ENCODE measurements at regions not wholly inside any gene's neighbourhood (a gene's known extent, or its start where the extent isn't known, plus 50 kb on each side); places are given as distances from the start of the nearest gene placed in this dataset.

DNA sequence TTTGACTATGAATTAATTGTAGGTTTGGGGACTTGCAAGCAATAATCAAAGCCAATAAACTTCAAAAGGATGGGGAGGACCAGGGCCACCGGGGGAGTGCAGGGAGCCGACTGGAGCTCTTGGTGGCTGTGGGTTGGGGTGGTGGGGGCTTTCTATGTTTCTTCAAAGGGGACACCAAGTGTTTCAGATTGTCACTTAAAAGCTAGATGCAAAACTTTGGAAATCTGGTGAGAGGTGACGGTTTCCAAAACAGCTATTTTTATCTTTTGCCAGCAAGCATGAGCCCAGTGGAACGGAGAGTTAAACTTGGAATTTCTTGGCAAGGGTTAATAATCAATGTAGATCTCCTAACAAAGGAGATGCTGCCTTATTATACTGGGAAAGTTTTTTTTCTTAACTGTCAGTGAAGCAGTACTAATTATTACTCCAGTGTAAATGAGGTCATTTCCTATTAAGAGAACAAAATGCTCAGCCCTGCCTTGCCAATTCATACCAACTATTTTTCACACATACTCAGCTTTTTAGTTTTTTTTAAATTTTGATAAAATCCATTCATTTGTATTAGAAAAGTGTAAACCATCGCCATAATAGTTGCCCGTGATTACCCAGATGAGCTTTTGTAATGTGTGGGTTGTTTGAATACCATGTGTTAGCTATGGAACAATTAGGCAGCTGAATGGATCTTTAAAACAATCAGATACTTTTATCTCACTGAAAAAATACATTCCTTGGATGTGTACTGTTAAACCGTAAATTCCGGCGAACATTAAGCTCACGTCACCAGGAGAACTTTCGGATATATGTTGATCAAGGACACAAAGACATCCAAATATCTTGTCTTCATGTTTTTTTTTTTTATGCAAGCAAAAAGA lies 95.9 kb upstream of the ZNF536 start:
- DNase-seq (ENCODE audit: low spot score in 2 of 2), result no peak
- no peak overlapping the region for H3K4me3 ChIP-seq

DNA sequence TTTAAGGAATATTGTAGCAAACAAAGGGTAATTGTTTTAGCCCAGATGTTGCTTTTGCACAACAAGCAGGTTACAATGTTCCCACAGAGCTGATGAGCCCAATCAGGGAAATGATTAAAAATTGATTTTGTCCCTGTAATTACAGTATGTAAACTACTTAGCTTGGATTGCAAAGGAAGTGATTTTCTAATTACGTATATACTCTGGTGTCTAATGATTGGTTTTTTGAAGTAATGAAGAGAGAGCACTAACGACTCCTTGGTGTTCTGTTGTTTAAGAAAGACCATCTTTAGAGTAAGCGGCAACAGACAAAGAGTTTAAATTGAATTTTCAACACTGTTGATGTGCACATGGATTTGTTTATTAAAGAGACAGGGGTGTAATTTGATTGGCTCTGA lies 95.3 kb upstream of the ZNF536 start:
- H3K4me3 ChIP-seq, result no peak overlapping the region
- intact Hi-C loops (cut with DNase I; ENCODE audit: low total_unique reads), result no loop called here
- TF ChIP-seq, protein P1, sequence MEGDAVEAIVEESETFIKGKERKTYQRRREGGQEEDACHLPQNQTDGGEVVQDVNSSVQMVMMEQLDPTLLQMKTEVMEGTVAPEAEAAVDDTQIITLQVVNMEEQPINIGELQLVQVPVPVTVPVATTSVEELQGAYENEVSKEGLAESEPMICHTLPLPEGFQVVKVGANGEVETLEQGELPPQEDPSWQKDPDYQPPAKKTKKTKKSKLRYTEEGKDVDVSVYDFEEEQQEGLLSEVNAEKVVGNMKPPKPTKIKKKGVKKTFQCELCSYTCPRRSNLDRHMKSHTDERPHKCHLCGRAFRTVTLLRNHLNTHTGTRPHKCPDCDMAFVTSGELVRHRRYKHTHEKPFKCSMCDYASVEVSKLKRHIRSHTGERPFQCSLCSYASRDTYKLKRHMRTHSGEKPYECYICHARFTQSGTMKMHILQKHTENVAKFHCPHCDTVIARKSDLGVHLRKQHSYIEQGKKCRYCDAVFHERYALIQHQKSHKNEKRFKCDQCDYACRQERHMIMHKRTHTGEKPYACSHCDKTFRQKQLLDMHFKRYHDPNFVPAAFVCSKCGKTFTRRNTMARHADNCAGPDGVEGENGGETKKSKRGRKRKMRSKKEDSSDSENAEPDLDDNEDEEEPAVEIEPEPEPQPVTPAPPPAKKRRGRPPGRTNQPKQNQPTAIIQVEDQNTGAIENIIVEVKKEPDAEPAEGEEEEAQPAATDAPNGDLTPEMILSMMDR (IDR thresholded peaks at IDR 0.05), result no peak
- TF ChIP-seq POLR2AphosphoS5 (IDR thresholded peaks at IDR 0.05) (no peak), POLR2A (IDR thresholded peaks at IDR 0.05) (no peak)

More for the DNA sequence above, 95.9 kb upstream of the ZNF536 start:
- peaks cover 9 to 20% of the 10 kb centered on the region in 2 donors for H3K9me3 ChIP-seq
- H3K36me3 ChIP-seq, result no peaks in the 10 kb centered on the region
- no peaks in the 10 kb centered on the region for H3K4me1 ChIP-seq
- H3K27ac ChIP-seq, result no peak overlapping the region
- H3K27me3 ChIP-seq, result peaks cover 0 to 36% of the 10 kb centered on the region in 2 donors
- intact Hi-C loops (cut with DNase I; ENCODE audit: low total_unique reads), result no loop called here
- TF ChIP-seq, protein P1 (IDR thresholded peaks at IDR 0.05), result no peak
- TF ChIP-seq POLR2A (IDR thresholded peaks at IDR 0.05), result no peak

DNA sequence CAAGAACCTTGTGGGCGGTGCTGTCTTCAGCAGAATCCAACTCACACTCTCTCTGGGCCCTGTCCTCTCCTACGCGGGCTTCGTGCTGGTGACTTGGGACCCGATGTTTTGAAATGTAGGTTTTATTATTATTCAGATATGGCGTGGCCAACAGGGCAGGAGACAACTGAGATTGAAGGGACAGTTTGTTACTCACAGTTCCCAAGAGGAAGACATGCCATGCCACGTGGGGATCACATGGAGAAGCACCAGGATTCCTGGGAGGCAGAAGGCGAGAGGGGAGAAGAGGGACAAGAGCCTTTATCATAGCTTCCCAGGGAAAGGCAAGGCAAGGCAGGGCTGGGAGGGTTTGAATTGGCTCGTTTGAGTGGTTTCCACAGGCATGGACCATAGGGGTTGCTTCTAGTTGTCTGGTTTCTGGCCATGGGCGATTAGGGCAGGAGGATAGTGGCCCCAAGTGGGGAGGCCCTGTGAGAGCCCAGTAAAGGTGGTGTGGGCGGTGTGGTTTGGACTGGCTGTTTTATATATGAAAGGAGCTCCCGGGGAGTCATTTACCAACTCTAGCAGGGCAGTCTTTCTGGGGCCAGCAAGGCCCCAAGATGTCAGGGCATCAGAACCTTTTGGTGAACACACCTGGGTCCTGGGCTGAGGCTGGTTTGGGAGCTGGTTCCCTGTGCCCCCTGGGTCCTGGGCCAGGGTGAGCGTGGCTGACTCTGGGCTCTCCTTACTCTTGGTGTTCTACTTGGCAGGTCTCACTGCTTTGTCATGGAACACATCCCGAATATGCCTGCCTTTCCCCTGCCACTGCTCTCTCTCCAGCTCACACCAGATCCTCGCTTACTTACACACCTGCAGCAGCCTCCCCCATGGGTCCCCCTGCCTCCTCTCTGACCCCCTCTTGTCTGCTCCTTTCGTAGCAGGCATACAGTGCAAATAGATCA lies 94.0 kb upstream of the ZNF536 start:
- TF ChIP-seq, protein P1 (IDR thresholded peaks at IDR 0.05), result no peak
- TF ChIP-seq POLR2A (IDR thresholded peaks at IDR 0.05) (no peak), POLR2AphosphoS5 (IDR thresholded peaks at IDR 0.05) (no peak)
- intact Hi-C loops (cut with DNase I; ENCODE audit: low total_unique reads), result no loop called here
- Histone ChIP-seq H3K4me3 (no peak overlapping the region), H3K27ac (no peak overlapping the region), H3K27me3 (peaks cover 0 to 48% of the 10 kb centered on the region in 2 donors), H3K4me1 (no peaks in the 10 kb centered on the region), H3K36me3 (no peaks in the 10 kb centered on the region), H3K9me3 (peaks cover 0 to 8% of the 10 kb centered on the region in 2 donors)
- no peak for DNase-seq (ENCODE audit: low spot score in 2 of 2)

More for the DNA sequence above, 95.3 kb upstream of the ZNF536 start:
- Histone ChIP-seq H3K9me3 (peaks cover 9 to 20% of the 10 kb centered on the region in 2 donors), H3K4me1 (no peaks in the 10 kb centered on the region), H3K36me3 (no peaks in the 10 kb centered on the region), H3K27ac (no peak overlapping the region), H3K27me3 (peaks cover 0 to 42% of the 10 kb centered on the region in 2 donors)
- no peak for DNase-seq (ENCODE audit: low spot score in 2 of 2)

DNA sequence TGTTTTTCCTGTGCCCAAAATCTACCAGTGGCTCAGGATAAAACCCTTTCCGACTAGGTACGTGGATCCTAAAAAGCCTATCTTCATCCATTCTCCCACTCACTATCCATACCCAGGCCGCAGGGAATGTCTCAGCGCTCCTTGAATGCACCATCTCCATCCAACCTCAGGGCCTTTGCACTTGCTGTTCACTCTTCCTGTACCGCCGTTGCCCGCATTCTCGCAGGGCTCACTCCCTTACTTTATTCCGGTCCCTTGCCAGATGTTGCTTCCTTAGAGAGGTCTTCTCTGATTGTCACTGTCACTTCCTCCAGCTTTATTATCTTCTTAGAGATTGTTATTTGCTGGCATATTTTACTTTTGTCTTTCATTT lies 93.3 kb upstream of the ZNF536 start:
- Histone ChIP-seq H3K36me3 (no peaks in the 10 kb centered on the region), H3K4me3 (no peak overlapping the region), H3K27ac (no peak overlapping the region), H3K4me1 (no peaks in the 10 kb centered on the region), H3K9me3 (peaks cover 0 to 1% of the 10 kb centered on the region in 2 donors), H3K27me3 (peaks cover 0 to 48% of the 10 kb centered on the region in 2 donors)
- DNase-seq (ENCODE audit: low spot score in 2 of 2), result no peak
- intact Hi-C loops (cut with DNase I; ENCODE audit: low total_unique reads), result no loop called here
- TF ChIP-seq, protein P1 (IDR thresholded peaks at IDR 0.05), result no peak
- TF ChIP-seq POLR2AphosphoS5 (IDR thresholded peaks at IDR 0.05) (no peak), POLR2A (IDR thresholded peaks at IDR 0.05) (no peak)
